ENCODE measurements at regions not wholly inside any gene's neighbourhood (a gene's known extent, or its start where the extent isn't known, plus 50 kb on each side); places are given as distances from the start of the nearest gene placed in this dataset.

DNA sequence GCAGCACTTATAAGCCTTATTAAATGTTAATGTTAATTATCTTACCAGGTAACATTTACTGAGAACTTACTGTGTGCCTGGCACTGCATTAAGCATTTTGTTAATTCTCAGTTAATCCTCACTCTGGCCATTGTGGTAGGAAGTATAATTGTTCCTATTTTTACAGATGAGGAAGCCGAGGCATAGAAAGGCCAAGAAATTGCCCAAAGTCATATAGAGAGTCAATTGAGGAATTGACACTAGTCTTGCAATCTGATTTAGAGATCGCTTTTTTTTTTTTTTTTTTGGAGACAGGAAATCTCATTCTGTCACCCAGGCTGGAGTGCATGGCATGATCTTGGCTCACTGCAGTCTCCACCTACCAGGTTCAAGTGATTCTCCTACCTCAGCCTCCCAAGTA lies 132.6 kb upstream of the PROK2 start:
- no peak overlapping the region for H2AK5ac ChIP-seq (ENCODE audit: low read depth, low read length)
- no peak overlapping the region for H2BK20ac ChIP-seq (ENCODE audit: low read length)
- no peaks in the 10 kb centered on the region for H3K4me1 ChIP-seq (replicated peaks in 1 of 4; ENCODE audit: control insufficient read depth in 3 of 4, insufficient read depth in 4 of 4, low read length in 3 of 4)
- H3K79me2 ChIP-seq (ENCODE audit: control insufficient read depth in 1 of 2, insufficient read depth in 2 of 2, low read length in 2 of 2): no peaks in the 10 kb centered on the region
- no peaks in the 10 kb centered on the region for H3K9me3 ChIP-seq (ENCODE audit: insufficient read depth in 2 of 2, low read depth in 1 of 2, low read length in 1 of 2)
- H3K36me3 ChIP-seq (ENCODE audit: control insufficient read depth in 2 of 4, insufficient read depth in 4 of 4, low read length in 3 of 4): no peaks in the 10 kb centered on the region
- DNase-seq (ENCODE audit: low read depth in 1 of 2, low spot score in 2 of 2) (no peak), FAIRE-seq (no peak)
- H4K20me1 ChIP-seq (replicated peaks in 1 of 2; ENCODE audit: control insufficient read depth in 1 of 2, insufficient read depth in 2 of 2, low read length in 2 of 2): no peaks in the 10 kb centered on the region
- H3K4me3 ChIP-seq (ENCODE audit: extremely low read depth in 1 of 4, insufficient read depth in 2 of 4, low read depth in 3 of 4, low read length in 4 of 4): no peak overlapping the region
- no peaks in the 10 kb centered on the region for H3K79me1 ChIP-seq (ENCODE audit: low read depth, low read length)
- H2BK5ac ChIP-seq (ENCODE audit: low read depth, low read length): no peak overlapping the region
- H3K14ac ChIP-seq (ENCODE audit: insufficient read length): no peak overlapping the region
- no peak overlapping the region for H2BK12ac ChIP-seq (ENCODE audit: low read depth, low read length)
- ChIA-PET POLR2A (ENCODE audit: partially characterized antibody) (no interaction called here), CTCF (ENCODE audit: partially characterized antibody) (interaction anchor here (0.7 to 1.8 kb wide), 2 partner anchors 35 to 42 kb away, joined by 3 to 6 read pairs; no protein-coding TSS in a partner anchor)
- no peak overlapping the region for H4K8ac ChIP-seq (ENCODE audit: extremely low read depth, insufficient read depth, low read length)
- 79% methylated on average over 2 of the region's 2 CpGs; no CpG with 5 or more reads in 1 of the 2 experiments for WGBS, 2 experiments (ENCODE audit: extremely low coverage in 1 of 2, insufficient coverage in 1 of 2, insufficient read length in 1 of 2, insufficient replicate concordance in 2 of 2, low coverage in 1 of 2, low lambda C conversion rate in 2 of 2, missing lambda C conversion rate in 1 of 2)
- no peak overlapping the region for H3K4me2 ChIP-seq (ENCODE audit: insufficient read depth in 1 of 2, low read depth in 2 of 2, low read length in 2 of 2)
- no peak overlapping the region for H3K9ac ChIP-seq (replicated peaks in 1 of 4; ENCODE audit: extremely low read depth in 1 of 4, low read depth in 3 of 4, low read length in 3 of 4)
- H3K23ac ChIP-seq (ENCODE audit: insufficient read length): no peak overlapping the region
- no peak overlapping the region for H2BK120ac ChIP-seq (replicated peaks; ENCODE audit: low read depth, low read length)
- H4K5ac ChIP-seq (ENCODE audit: insufficient read length, low read depth, low read length): no peak overlapping the region
- H3K18ac ChIP-seq (ENCODE audit: extremely low read depth, low read length): no peak overlapping the region
- H3K27me3 ChIP-seq (replicated peaks in 1 of 4; ENCODE audit: control insufficient read depth in 3 of 4, extremely low read depth in 1 of 4, insufficient read depth in 3 of 4, low read length in 3 of 4): no peaks in the 10 kb centered on the region
- H3K27ac ChIP-seq (ENCODE audit: low read depth, low read length): no peak overlapping the region
- H3K4ac ChIP-seq (replicated peaks; ENCODE audit: insufficient read length, low read depth, low read length): no peak overlapping the region
- no peak overlapping the region for H3K56ac ChIP-seq (replicated peaks; ENCODE audit: insufficient read length, low read depth, low read length)
- no peaks in the 10 kb centered on the region for H3K23me2 ChIP-seq (ENCODE audit: low read depth, low read length)
- no peak overlapping the region for H2AFZ ChIP-seq (ENCODE audit: low read length)
- no peak overlapping the region for H2BK15ac ChIP-seq (ENCODE audit: low read length)
- no peak overlapping the region for H4K91ac ChIP-seq (replicated peaks; ENCODE audit: insufficient read length, low read length)
- TF ChIP-seq SUZ12 (IDR thresholded peaks at IDR 0.05; ENCODE audit: low read length): no peak
- no peak for TF ChIP-seq KDM4A (IDR thresholded peaks at IDR 0.05; ENCODE audit: low read depth, low read length, severe bottlenecking)
- TF ChIP-seq E2F6 (IDR thresholded peaks at IDR 0.05): no peak
- no peak for TF ChIP-seq BRCA1 (IDR thresholded peaks at IDR 0.05; ENCODE audit: low read depth, low read length)
- TF ChIP-seq YY1 (IDR thresholded peaks at IDR 0.05; ENCODE audit: low read depth, low read length): no peak
- TF ChIP-seq BACH1 (IDR thresholded peaks at IDR 0.05; ENCODE audit: low read length): no peak
- TF ChIP-seq CEBPB (IDR thresholded peaks at IDR 0.05; ENCODE audit: low read depth, low read length): no peak
- TF ChIP-seq CREB1 (IDR thresholded peaks at IDR 0.05): no peak
- TF ChIP-seq KDM5A (IDR thresholded peaks at IDR 0.05; ENCODE audit: low read length): no peak
- TF ChIP-seq ASH2L (IDR thresholded peaks at IDR 0.05; ENCODE audit: low read length): no peak

Data from H1 (cell line).